ENCODE measurements at regions not wholly inside any gene's neighbourhood (a gene's known extent, or its start where the extent isn't known, plus 50 kb on each side); places are given as distances from the start of the nearest gene placed in this dataset.

GRCh38 chr3:64956711-64957325 is 269.0 kb upstream of the ADAMTS9 start:
- no peaks in the 10 kb centered on the region for H3K27me3 ChIP-seq (replicated peaks; ENCODE audit: control insufficient read depth, insufficient read depth, low read length)
- H3K4me3 Mint-ChIP-seq (ENCODE audit: unreplicated experiment) = no peak overlapping the region
- no TSS peak for BruUV-seq (replicated peaks)
- H3K4me1 Mint-ChIP-seq (ENCODE audit: low read depth, unreplicated experiment) = no peaks in the 10 kb centered on the region
- H3K9me3 ChIP-seq = no peaks in the 10 kb centered on the region
- no peaks in the 10 kb centered on the region for H3K4me1 ChIP-seq
- H3K4me3 ChIP-seq (ENCODE audit: low read depth, low read length) = no peak overlapping the region
- no peaks in the 10 kb centered on the region for H3K36me3 Mint-ChIP-seq (ENCODE audit: insufficient read depth, unreplicated experiment)
- no peak for DNase-seq
- POLR2A ChIA-PET = no interaction called here
- no peaks in the 10 kb centered on the region for H3K27me3 Mint-ChIP-seq (ENCODE audit: insufficient read depth, unreplicated experiment)
- CTCF ChIA-PET = no interaction called here
- no peak for TF ChIP-seq CTCF (IDR thresholded peaks at IDR 0.05; ENCODE audit: insufficient read depth in 1 of 2, low read depth in 1 of 2, low read length in 1 of 2, severe bottlenecking in 1 of 2, unreplicated experiment in 1 of 2)
- no peaks in the 10 kb centered on the region for H3K9me3 Mint-ChIP-seq (ENCODE audit: unreplicated experiment)
- no peak overlapping the region for H3K27ac Mint-ChIP-seq (ENCODE audit: unreplicated experiment)
- no peaks in the 10 kb centered on the region for H3K36me3 ChIP-seq (ENCODE audit: control insufficient read depth, insufficient read depth, low read length)
- intact Hi-C loops (cut with micrococcal nuclease; ENCODE audit: unreplicated experiment) = no loop called here

- intact Hi-C loops (cut with micrococcal nuclease; ENCODE audit: unreplicated experiment) = no loop called here
- ChIA-PET CTCF (interaction anchor here (0.5 kb wide), 1 partner anchor 33 kb away, joined by 3 read pairs; no protein-coding TSS in a partner anchor), POLR2A (no interaction called here)
- no TSS peak for BruUV-seq (replicated peaks)
- no peak overlapping the region for H3K4me3 Mint-ChIP-seq (ENCODE audit: unreplicated experiment)
- no peaks in the 10 kb centered on the region for H3K36me3 Mint-ChIP-seq (ENCODE audit: insufficient read depth, unreplicated experiment)
- H3K4me1 Mint-ChIP-seq (ENCODE audit: low read depth, unreplicated experiment) = no peaks in the 10 kb centered on the region
- H3K9me3 Mint-ChIP-seq (ENCODE audit: unreplicated experiment) = no peaks in the 10 kb centered on the region
- no peaks in the 10 kb centered on the region for H3K27me3 Mint-ChIP-seq (ENCODE audit: insufficient read depth, unreplicated experiment)
- no peak for TF ChIP-seq CTCF (IDR thresholded peaks at IDR 0.05; ENCODE audit: insufficient read depth in 1 of 2, low read depth in 1 of 2, low read length in 1 of 2, severe bottlenecking in 1 of 2, unreplicated experiment in 1 of 2)
- Histone ChIP-seq H3K4me3 (ENCODE audit: low read depth, low read length) (no peak overlapping the region), H3K9me3 (no peaks in the 10 kb centered on the region), H3K27me3 (replicated peaks; ENCODE audit: control insufficient read depth, insufficient read depth, low read length) (no peaks in the 10 kb centered on the region), H3K36me3 (ENCODE audit: control insufficient read depth, insufficient read depth, low read length) (no peaks in the 10 kb centered on the region), H3K4me1 (no peaks in the 10 kb centered on the region)
- DNase-seq = no peak
- H3K27ac Mint-ChIP-seq (ENCODE audit: unreplicated experiment) = no peak overlapping the region
Measured at GRCh38 chr3:64954995-64955636, 267.3 kb upstream of the ADAMTS9 start.

- no peaks in the 10 kb centered on the region for H3K27me3 Mint-ChIP-seq (ENCODE audit: insufficient read depth, unreplicated experiment)
- intact Hi-C loops (cut with micrococcal nuclease; ENCODE audit: unreplicated experiment) = loop anchor here (1.0 to 10.0 kb wide), 4 partner anchors 74 to 410 kb away; no protein-coding TSS in a partner anchor
- H3K4me3 Mint-ChIP-seq (ENCODE audit: unreplicated experiment) = peak overlapping the region; percentile 25
- Histone ChIP-seq H3K36me3 (ENCODE audit: control insufficient read depth, insufficient read depth, low read length) (no peaks in the 10 kb centered on the region), H3K9me3 (no peaks in the 10 kb centered on the region), H3K4me3 (ENCODE audit: low read depth, low read length) (no peak overlapping the region), H3K4me1 (peaks cover 25% of the 10 kb centered on the region), H3K27me3 (replicated peaks; ENCODE audit: control insufficient read depth, insufficient read depth, low read length) (no peaks in the 10 kb centered on the region)
- no TSS peak for BruUV-seq (replicated peaks)
- H3K9me3 Mint-ChIP-seq (ENCODE audit: unreplicated experiment) = no peaks in the 10 kb centered on the region
- peaks cover 13% of the 10 kb centered on the region for H3K4me1 Mint-ChIP-seq (ENCODE audit: low read depth, unreplicated experiment)
- H3K27ac Mint-ChIP-seq (ENCODE audit: unreplicated experiment) = peak overlapping the region; percentile 10
- no peak for TF ChIP-seq CTCF (IDR thresholded peaks at IDR 0.05; ENCODE audit: insufficient read depth in 1 of 2, low read depth in 1 of 2, low read length in 1 of 2, severe bottlenecking in 1 of 2, unreplicated experiment in 1 of 2)
- ChIA-PET POLR2A (no interaction called here), CTCF (interaction anchor here (0.6 to 0.9 kb wide), 2 partner anchors 128 to 415 kb away, joined by 3 to 8 read pairs; no protein-coding TSS in a partner anchor)
- DNase-seq = peak; percentile 84 to 87
- no peaks in the 10 kb centered on the region for H3K36me3 Mint-ChIP-seq (ENCODE audit: insufficient read depth, unreplicated experiment)
Measured at GRCh38 chr3:64945171-64945729, 257.4 kb upstream of the ADAMTS9 start.

All from Caco-2 (cell line).